ENCODE measurements at regions not wholly inside any gene's neighbourhood (a gene's known extent, or its start where the extent isn't known, plus 50 kb on each side); places are given as distances from the start of the nearest gene placed in this dataset.
"Not testable (repeated sequence)": the region's sequence is repeated elsewhere in the genome, so short reads cannot be mapped to it uniquely, and the experiment has no call there.

DNA sequence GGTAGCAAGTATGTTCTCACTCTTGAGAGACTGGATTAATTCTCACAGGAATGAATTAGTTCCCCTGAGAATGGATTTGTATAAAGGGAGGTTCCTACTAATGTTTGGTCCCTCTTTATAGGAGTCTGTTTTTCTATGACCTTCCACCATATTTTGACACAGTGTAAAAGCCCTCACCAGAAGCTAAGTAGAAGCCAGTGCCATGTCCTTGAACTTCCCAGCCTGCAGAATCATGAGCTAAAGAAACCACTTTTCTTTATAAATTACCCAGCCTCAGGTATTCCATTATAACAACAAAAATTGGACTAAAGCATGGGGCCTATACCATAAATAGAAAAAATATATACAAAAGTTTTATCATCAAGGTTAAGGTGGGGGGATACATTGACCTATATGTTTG lies 227.9 kb upstream of the DTNA start:
- DNase-seq: no peak

DNA sequence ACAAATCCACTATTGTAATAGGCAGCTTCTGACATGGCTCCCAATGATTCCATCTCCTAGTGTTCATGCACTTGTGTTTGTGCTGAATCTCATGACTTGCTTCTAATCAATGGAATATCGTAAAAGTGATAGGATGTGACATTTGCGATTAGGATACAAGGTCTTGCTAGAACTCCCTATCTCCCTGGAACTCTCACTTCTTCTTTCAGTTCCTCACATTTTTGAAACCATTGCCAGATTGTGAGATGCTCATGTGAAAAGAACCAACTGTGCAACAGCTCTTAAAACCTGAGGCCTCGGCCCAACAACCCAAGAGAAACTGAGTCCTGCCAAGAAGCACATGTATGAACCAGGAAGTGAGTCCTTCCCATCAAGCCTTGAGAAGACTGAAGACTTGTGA lies 226.9 kb upstream of the DTNA start:
- no peak for DNase-seq

GRCh38 chr18:34491719-34492118 lies 218.4 kb upstream of the DTNA start:
- DNase-seq: no peak

DNA sequence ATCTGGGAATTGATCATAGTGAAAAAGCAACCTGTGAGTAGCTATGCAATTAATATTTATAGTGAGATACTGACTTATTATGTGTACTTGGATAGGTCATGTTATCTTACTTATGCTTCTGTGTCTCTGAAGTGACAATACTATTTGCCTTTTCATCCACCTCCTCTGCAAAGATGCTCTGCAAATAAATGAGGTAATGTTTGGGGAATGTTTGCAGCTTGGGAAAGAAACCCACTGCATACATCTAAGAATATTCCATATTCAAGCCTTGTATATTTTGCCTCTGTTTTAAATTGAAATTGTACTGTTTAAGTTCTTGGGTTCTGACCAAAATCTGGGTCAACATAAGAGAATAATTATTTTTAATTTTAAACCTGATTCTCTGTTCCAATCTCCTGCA lies 217.4 kb upstream of the DTNA start:
- no peak for DNase-seq

- peak; percentile 13 for DNase-seq
These were observed 217.0 kb upstream of the DTNA start for GRCh38 chr18:34493099-34493544.

DNA sequence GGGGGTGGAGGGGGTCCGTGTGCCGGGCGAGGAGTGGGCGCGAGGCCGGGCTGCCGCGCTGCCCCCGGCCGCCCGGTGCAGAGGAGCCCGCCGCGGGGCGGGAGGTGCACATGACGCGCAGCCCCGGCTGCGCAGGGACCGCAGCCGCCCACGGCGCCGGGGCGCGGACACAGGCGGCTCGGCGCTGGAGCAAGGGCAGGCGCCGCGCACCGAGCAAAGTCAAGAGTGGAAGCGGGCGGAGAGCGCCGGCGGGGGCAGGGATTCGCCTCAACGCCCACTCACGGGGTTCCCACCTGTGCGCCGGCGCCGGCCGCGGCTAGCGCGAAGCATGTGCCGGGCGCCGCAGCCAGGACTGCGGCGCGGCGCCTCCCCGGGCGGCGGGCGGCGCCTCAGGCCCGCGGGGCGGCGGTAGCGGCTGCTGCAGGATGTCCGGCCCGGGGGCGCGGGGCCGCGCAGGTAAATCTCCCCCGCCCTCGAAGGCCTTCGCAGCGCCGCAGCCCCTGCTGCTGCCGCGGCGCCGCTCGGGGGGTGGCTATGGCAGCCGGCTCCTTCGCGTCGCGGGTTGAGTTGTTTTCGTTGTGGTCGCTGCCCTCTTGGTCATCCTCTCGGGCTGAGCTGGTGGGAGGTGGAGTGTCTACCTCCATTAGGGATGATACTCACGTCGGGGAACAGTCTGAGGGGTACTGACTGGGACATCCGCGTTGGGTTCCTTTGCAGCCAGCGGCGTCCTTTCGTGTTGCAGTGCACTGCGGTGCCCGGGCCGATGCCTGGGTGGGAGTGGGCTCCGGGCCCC lies 216.3 kb upstream of the DTNA start:
- no peak for DNase-seq

GRCh38 chr18:34494359-34494696 lies 215.8 kb upstream of the DTNA start:
- no peak for DNase-seq

DNA sequence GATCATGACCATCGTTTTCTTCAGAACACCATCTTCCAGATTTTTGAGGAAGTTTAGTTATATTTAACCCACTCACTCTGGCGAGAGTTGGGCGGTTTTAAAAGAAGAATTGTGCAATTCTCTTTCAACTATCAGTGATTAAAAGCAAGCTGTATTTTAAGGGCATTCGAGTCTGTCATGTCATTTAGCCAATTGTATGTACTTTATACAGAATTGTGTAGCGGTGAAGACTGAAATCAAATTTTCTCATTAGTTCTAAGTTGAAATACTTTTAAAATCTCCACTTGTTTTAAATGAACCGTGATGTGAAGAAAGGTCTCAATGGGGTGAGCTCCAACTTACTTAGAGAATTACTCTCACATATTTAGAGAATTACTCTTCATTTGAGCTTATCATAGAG lies 214.6 kb upstream of the DTNA start:
- no peak for DNase-seq

DNA sequence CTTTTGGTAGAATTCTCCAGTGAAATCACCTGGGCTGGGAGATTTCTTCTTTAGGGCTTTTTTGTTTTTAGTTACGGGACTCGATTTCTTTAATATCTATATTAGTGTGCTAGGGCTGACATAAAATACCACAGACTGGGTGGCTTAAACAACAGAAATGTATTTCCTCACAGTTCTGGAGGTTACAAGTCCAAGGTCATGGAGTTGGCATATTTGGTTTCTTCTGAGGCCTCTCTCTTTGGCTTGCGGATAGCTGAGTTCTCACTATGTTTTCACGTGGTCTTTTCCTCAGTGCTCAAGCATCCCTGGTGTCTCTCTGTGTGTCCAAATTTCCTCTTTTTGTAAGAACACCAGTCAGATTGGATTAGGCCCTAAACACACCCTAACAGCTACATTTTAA lies 208.5 kb upstream of the DTNA start:
- DNase-seq: no peak

DNA sequence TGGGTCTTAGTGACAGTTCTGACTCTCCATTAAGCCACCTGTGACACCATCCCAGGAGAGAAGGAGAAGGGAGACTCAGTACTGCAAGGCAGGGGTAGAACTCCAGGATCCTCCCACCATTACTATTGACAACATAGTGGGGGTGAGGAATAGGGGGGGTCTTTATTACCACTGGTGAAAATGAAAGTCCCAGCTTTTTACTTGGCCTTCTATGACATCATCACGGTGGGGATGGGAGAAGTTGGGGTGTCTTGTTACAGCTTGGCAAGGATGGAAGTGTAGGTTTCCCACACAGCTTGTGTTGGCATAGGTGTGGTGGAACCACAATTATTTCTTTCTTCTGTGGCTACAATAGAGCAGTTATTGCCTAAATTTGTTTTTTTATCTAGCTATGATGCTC lies 203.9 kb upstream of the DTNA start:
- no peak for DNase-seq

- DNase-seq: no peak
These were observed 200.9 kb upstream of the DTNA start for GRCh38 chr18:34509163-34509562.

DNA sequence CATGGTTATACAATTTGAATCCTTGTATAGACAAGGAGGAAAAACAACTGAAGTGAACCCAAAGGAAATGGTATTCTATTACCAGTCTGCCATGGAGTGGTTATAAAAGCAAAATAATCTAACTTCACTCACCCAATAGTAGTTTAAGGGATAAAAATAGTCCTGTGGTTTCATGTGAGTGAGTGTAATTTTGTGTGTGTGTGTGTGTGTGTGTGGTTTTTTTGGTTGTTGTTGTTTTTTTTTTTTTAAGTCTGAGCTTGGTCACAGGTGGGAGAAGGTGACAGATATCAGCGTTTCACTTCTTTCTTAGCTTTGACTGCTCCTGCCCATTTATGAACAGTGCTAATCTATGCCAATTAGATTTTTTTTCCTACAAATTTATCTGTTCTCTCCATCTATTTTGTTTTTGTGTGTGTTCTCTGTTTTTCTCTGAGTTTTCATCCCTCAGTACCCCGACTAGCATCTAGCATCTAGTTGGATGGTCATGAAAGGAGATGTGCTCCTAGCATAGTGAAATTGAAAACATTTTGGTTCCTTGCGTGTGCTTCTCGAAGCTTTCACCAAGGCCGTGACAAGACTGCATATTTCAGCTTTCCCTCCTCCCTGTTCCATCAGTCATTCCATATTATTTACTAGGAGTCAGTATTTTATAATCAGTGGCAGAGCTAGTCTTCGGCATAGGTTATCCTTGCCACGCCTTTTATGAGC lies 200.1 kb upstream of the DTNA start:
- no peak for DNase-seq

DNA sequence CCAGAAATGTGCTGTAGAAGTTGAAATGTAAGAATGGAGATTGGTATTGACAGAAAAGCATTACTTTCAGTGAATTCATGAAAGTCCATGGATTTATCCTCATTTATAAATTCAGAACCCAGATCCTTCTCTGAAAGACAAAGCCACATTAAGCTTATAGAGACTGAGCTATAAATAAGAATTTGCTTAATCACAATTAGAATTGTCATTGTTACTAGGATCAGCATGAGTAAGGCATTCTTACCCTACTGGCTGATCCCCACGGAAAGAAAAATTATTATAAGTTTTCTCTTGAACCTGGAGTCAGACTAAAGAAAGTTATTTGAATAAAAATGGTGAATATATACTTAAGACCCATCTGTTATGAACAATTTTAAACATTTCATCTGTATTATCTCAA lies 199.2 kb upstream of the DTNA start:
- DNase-seq: no peak

- no peak for DNase-seq
These were observed 198.7 kb upstream of the DTNA start for GRCh38 chr18:34511435-34511834.

GRCh38 chr18:34511879-34512278 lies 198.2 kb upstream of the DTNA start:
- DNase-seq: no peak

GRCh38 chr18:34514238-34514637 lies 195.9 kb upstream of the DTNA start:
- DNase-seq: no peak

DNA sequence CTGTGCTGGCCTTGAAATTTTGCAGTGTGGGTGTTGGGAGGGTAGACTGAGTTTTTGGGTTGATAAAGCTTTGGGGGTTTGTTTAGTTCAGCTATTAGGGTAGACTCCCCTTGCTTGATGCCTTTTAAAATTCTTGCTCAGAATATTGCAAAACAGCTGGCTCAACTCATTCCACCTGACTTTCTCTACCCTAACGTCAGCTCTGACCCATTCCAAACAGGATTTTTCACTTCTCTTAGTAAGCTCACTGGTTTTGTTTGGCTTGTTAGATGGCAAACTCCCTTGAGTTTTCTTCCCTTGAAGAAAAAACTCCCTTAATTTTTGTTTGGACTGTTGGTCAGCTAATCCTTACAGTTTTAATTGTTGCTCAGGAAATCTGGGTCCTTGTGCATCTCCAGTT lies 195.1 kb upstream of the DTNA start:
- DNase-seq: no peak

DNA sequence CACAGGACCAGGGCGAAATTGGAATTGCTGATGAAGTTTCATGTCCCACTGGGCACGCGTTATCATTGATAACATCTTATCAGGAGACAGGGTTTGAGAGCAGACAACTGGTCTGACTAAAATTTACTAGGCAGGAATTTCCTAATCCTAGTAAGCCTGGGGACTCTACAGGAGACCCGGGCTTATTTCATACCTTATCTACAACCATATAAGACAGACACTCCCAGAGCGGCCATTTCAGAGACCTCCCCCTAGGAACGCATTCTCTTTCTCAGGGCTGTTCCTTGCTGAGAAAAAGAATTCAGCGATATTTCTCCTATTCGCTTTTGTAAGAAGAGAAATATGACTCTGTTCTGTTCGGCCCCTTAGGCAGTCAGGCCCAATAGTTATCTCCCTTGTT lies 193.7 kb upstream of the DTNA start:
- DNase-seq: not testable (repeated sequence)

GRCh38 chr18:34516996-34517395 lies 193.1 kb upstream of the DTNA start:
- not testable (repeated sequence) for DNase-seq

- no peak for DNase-seq
These were observed 189.1 kb upstream of the DTNA start for GRCh38 chr18:34521040-34521439.

DNA sequence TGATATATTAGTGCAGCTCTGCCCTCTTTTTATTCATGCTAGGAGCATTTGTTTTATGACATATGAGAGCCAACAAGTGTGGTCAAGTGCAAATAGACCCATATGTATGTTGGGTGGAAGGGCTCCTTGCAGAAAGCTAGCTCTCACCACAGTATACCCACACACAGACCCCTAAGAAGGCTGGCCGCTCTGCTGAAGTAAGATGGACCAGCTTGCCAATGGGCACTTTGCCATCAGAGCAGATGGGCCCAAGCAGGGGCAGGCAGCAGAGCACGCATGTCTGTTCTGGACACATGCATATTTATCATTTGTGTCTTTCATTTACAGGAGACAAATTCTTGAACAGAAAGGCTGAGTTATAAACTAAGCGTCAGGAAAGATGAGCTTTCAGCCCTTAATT lies 187.5 kb upstream of the DTNA start:
- DNase-seq: no peak

DNA sequence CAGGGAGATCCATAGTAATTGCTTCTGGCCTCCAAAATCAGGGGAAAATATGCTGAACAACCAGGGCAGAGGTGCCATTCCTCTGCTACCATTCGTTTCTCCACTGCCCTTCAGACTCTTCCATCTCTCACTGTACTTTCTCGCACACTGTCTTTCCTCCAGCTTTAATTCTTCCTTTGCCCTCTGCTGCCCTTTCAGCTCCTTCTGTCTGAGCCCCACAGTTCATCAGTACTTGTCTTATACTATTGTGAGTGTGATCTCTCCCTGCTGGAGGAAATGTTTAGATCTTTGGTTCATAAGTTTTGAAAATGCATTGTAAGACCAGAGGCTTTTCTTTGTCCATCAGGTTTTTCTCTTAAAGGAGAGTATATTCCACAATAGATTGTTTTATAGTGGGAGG lies 184.9 kb upstream of the DTNA start:
- DNase-seq: no peak

- no peak for DNase-seq
These were observed 181.9 kb upstream of the DTNA start for GRCh38 chr18:34528177-34528576.

Measured in CD4-positive, alpha-beta T cell treated with Interleukin-21 for 1 hour (primary cell).